Panc1 (cell line): ENCODE measurements at regions not wholly inside any gene's neighbourhood (a gene's known extent, or its start where the extent isn't known, plus 50 kb on each side); places are given as distances from the start of the nearest gene placed in this dataset.

Experiments used
- POLR2AphosphoS5 ChIP-seq: IDR thresholded peaks from 2 replicates; pipeline ENCODE4 v1.6.1; 2012; ENCODE audit warnings: mild to moderate bottlenecking, low read depth, low read length, moderate library complexity
- SIN3A ChIP-seq: IDR thresholded peaks from 2 replicates; pipeline ENCODE4 v1.6.1; 2012; ENCODE audit warnings: low read depth, mild to moderate bottlenecking, low read length, moderate library complexity, borderline replicate concordance; ENCODE audit not compliant: insufficient read depth
- TF ChIP-seq, protein P1 (sequence below): fragments of 450-650 bp; IDR thresholded peaks from 2 replicates; pipeline ENCODE4 v1.5.1; 2017; ENCODE audit warnings: mild to moderate bottlenecking

DNA sequence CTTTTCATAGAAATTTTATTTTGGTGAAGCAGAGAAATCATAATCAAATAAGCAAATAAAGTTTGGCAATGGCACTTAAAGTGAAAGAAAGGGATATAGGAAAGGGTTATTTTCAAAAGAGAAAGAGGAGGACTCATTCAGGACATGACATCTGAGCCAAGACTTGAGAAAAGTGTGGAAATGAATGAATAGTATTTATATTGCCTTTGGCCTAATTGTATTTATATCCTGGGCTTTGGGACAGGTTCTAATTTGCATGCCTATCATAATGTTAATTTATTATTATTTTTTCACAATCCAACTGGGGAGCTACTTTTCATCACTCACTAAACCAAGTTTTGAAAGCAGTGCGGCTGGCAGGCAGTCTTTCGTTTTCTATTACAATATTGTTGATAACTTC, 376.8 kb downstream of the HGF start:
- TF ChIP-seq SIN3A: no peak
- TF ChIP-seq, protein P1, sequence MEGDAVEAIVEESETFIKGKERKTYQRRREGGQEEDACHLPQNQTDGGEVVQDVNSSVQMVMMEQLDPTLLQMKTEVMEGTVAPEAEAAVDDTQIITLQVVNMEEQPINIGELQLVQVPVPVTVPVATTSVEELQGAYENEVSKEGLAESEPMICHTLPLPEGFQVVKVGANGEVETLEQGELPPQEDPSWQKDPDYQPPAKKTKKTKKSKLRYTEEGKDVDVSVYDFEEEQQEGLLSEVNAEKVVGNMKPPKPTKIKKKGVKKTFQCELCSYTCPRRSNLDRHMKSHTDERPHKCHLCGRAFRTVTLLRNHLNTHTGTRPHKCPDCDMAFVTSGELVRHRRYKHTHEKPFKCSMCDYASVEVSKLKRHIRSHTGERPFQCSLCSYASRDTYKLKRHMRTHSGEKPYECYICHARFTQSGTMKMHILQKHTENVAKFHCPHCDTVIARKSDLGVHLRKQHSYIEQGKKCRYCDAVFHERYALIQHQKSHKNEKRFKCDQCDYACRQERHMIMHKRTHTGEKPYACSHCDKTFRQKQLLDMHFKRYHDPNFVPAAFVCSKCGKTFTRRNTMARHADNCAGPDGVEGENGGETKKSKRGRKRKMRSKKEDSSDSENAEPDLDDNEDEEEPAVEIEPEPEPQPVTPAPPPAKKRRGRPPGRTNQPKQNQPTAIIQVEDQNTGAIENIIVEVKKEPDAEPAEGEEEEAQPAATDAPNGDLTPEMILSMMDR: no peak
- no peak for TF ChIP-seq POLR2AphosphoS5
